GM12872 (cell line): ENCODE measurements at regions not wholly inside any gene's neighbourhood (a gene's known extent, or its start where the extent isn't known, plus 50 kb on each side); places are given as distances from the start of the nearest gene placed in this dataset.

Experiments
- TF ChIP-seq, protein P1 (sequence below): IDR thresholded peaks from 3 replicates; pipeline ENCODE4 v1.5.1; 2011; ENCODE audit warnings: low read depth, mild to moderate bottlenecking, low read length, moderate library complexity; ENCODE audit not compliant: insufficient read depth

DNA sequence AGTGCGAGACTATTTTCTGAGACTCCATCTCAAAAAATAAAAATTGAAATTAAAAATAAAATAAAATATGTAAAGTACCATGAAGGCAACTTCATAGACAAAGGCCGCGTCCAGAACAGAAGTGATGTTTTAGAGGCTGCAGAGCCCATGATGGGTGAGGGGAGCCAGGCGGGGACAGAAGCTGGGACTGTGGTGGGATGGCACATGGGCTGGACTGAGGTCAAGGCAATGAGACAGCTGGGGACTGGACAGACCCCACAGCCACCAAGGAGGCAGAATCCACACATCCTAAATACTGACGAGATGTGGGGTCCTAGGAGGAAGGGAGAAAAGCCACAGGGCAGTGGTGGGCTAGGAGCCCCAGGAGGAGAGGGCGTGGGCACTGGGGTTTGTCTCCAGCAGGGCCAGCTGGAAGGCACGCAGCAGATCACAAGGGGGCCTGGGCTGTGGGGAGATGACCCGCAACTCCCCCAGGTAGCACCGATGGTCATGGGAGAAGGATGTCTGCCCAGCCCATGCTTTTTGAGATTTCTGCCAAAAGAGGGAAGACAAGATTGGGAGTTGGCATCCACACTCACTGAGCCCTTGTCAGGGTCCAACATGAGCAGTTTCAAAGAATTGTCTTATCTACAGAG is 74.3 kb downstream of the KCNF1 start:
- TF ChIP-seq, protein P1, sequence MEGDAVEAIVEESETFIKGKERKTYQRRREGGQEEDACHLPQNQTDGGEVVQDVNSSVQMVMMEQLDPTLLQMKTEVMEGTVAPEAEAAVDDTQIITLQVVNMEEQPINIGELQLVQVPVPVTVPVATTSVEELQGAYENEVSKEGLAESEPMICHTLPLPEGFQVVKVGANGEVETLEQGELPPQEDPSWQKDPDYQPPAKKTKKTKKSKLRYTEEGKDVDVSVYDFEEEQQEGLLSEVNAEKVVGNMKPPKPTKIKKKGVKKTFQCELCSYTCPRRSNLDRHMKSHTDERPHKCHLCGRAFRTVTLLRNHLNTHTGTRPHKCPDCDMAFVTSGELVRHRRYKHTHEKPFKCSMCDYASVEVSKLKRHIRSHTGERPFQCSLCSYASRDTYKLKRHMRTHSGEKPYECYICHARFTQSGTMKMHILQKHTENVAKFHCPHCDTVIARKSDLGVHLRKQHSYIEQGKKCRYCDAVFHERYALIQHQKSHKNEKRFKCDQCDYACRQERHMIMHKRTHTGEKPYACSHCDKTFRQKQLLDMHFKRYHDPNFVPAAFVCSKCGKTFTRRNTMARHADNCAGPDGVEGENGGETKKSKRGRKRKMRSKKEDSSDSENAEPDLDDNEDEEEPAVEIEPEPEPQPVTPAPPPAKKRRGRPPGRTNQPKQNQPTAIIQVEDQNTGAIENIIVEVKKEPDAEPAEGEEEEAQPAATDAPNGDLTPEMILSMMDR, result no peak

DNA sequence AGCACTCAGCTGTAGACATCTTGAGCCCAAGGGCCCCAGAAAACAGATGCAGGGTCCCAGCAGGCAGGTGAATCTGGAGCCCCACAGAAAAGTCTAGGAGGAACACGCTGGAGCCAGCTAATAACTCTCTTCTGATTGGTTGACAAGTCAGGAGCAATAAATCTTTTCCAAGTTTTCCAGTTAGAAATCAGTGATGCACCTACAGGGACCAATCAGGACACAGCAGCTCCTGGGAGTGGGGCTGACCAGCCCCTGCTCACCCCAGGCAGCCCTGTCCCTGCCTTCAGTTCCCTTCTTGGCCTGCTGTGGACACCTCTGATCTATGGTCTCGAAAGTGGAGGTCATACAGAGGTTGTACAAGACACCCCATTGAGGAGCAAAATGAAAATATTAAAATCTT is 75.7 kb downstream of the KCNF1 start:
- TF ChIP-seq, protein P1, result no peak

DNA sequence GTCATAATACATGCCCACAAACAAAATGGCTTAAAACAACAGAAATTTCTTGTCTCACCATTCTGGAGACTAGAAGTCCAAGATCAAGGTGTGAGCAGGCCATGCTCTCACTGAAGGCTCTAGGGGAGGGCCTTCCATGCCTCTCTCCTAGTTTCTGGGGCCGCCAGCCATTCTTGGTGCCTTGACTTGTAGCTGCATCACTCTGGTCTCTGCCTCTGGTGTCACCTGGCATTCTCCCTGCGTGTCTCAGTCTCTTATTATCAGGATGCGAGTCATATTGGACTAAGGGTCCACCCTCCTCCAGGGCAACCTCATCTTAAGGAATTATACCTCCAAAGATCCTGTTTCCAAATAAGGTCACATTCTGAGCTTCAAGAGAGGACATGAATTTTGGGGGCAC is 76.1 kb downstream of the KCNF1 start:
- TF ChIP-seq, protein P1, result no peak

DNA sequence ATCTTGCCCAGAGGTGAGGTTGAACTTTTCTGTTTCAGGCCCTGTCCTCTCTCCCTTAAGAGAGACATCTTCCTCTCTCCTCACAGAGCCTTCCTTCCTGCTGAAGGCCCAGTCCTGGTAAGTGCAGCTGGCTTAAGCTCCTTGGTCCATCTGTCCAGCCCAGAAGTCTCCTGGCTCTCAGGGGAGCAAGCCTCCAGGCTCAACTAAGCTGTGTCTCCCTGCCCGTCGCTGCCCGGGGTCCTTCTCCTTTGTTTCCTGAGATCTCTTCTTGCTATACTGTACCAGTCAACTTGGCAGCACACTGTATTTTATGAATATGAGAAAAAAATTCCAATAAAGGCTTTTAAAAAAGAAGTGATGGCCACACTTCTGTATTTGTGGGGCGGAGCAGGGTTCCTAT is 77.4 kb downstream of the KCNF1 start:
- TF ChIP-seq, protein P1, result no peak

DNA sequence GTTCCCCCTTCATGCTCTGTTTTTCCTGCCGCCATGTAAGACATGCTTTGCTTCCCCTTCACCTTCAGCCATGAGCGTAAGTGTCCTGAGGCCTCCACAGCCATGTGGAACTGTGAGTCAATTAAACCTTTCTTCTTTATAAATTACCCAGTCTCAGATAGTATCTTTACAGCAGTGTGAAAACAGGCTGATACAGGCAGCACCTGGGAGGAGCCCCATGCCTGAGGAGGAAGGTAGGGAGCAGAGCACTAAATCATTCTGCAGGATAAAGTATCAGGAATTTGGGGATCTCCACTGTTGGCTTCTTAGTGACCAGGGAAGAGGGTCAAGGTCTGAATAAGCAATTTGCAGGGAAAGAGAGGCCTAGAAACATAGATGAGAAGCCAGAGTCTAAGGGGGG is 78.0 kb downstream of the KCNF1 start:
- TF ChIP-seq, protein P1, result no peak

DNA sequence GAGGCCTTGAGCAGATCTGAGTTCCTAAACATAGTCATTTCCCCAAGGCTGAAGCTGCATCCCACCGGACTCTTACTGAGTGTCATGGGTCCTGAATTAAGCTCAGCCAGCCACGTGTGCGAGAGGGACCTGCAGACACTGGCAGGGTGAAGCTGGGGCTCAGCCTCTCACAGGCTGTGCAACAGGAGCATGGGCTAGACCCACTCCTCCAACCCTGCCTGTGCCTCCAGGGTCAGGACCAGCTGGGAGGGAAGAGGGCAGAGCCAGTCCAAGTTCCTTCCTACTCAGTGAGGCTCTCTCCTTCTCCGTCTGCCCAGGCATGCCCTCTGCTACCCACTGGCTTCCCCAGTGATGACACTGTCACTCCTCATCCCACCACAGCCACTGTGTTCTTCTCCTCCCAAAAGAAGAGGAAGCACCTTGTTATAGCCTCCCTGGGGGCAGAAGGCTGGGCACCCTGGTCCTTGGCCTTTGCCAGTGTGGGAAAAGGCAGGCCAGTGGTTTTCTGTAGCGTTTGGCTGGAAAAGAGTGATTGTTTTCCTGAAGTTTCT is 78.9 kb downstream of the KCNF1 start:
- TF ChIP-seq, protein P1, result no peak

DNA sequence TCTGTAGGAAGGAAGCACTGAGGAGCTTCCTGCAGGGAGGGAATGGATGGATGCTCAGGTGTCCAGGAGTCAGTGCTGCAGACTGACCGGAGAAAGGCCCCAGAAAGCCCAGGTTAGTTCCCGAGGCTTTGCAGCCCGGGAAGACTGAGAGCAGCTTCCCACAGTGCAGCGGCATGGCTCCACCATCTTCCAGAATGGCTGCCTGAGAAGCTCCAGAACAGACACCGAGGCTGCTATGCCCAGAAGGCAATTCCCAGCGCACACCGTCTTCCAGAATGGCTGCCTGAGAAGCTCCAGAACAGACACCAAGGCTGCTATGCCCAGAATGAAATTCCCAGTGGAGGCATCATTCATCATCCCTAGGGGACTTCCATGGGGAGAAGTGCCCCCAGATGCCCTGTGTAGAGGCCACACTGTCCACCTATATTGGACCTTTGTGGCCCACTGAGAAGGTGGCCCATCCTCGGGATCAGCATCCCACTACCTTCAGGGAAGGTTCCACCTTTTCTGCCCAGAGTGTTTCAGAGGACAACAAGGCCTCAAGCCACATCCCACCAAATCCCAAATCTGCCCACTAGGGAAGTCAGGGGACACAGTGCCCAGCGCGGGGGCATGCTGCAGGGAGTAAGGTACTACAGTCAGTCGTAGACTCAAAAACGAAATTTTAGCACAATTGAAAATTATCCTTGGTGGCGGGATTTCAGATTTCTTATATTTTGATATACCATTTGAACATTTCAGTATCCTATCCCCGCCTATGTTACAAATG is 80.5 kb downstream of the KCNF1 start:
- TF ChIP-seq, protein P1, result no peak
